GM12878 (cell line): ENCODE measurements at regions not wholly inside any gene's neighbourhood (a gene's known extent, or its start where the extent isn't known, plus 50 kb on each side); places are given as distances from the start of the nearest gene placed in this dataset.

ENCODE experiments used
- ATAC-seq: fragments of 200-7000 bp; cut with Tn5 transposase; 3 replicates; pipeline ENCODE4 v1.9.1; 2020; ENCODE audit warnings: mild to moderate bottlenecking, moderate library complexity
- BruUV-seq: library from RNA; stranded (reverse); fragments of 400-500 nt; replicated peaks from 2 replicates; lab custom pipeline; 2021; lab: Mats Ljungman, UMichigan
- CTCF ChIA-PET: fragments of 300-600 bp; sonication (Branson Sonifier 250); formaldehyde crosslinking; extraction: SDS; loops from one replicate; lab custom pipeline; 2021; ENCODE audit warnings: inconsistent platforms; lab: Yijun Ruan, JAX
- POLR2A ChIA-PET: fragments of 350-600 bp; formaldehyde crosslinking; extraction: SDS; loops from one replicate; lab custom pipeline; 2021; ENCODE audit warnings: inconsistent platforms; lab: Charles Lee
- RAD21 ChIA-PET: fragments of 300-600 bp; sonication (Branson Sonifier 250); formaldehyde crosslinking; loops from one replicate; lab custom pipeline; 2023; ENCODE audit warnings: antibody characterized with exemption; ENCODE audit not compliant: unreplicated experiment; lab: Charles Lee
- SMC1A ChIA-PET: fragments of 300-600 bp; sonication (Branson Sonifier 250); formaldehyde crosslinking; loops from one replicate; lab custom pipeline; 2023; ENCODE audit not compliant: unreplicated experiment, uncharacterized antibody; lab: Charles Lee
- DNase-seq: peaks from one replicate; pipeline ENCODE4 v3.0.0-alpha.2; 2011; ENCODE audit warnings: low read depth, low spot score
- FAIRE-seq: peaks from 3 replicates; lab custom pipeline; 2011; peaks lifted over from hg19 to GRCh38; lab: Jason Lieb, UNC
- H2AFZ ChIP-seq: 2 replicates; pipeline ENCODE4 v1.6.0; 2011; ENCODE audit warnings: low read depth, low read length, control low read depth; ENCODE audit not compliant: control insufficient read depth
- H3K27ac ChIP-seq: 2 replicates; pipeline ENCODE4 v1.5.1; 2011; ENCODE audit warnings: control low read depth; ENCODE audit not compliant: control insufficient read depth, insufficient read depth
- H3K27me3 ChIP-seq, 2 experiments: replicated peaks in 1 of 2; 2 replicates each; pipeline versions ENCODE4 v1.6.0 to v1.6.1; 2011; ENCODE audit warnings: low read length in 1 of 2; ENCODE audit not compliant: control insufficient read depth in 2 of 2, insufficient read depth in 2 of 2
- H3K36me3 ChIP-seq, 2 experiments: 2 replicates each; pipeline ENCODE4 v1.5.1; 2011; ENCODE audit warnings: low read length in 1 of 2; ENCODE audit not compliant: control insufficient read depth in 2 of 2, insufficient read depth in 2 of 2
- H3K4me1 ChIP-seq: 2 replicates; pipeline ENCODE4 v1.6.1; 2011; ENCODE audit warnings: mild to moderate bottlenecking, low read length, moderate library complexity, mixed read lengths; ENCODE audit not compliant: control insufficient read depth, insufficient read depth
- H3K4me2 ChIP-seq: 2 replicates; pipeline ENCODE4 v1.6.0; 2011; ENCODE audit warnings: control low read depth; ENCODE audit not compliant: control insufficient read depth, insufficient read depth
- H3K4me3 ChIP-seq: fragments of 200-600 bp; sonication (generic); 2 replicates; pipeline ENCODE4 v1.5.1; 2016
- H3K79me2 ChIP-seq: 2 replicates; pipeline ENCODE4 v1.6.0; 2011; ENCODE audit warnings: low read length; ENCODE audit not compliant: control insufficient read depth, insufficient read depth
- H3K9ac ChIP-seq: 2 replicates; pipeline ENCODE4 v1.8.0; 2011; ENCODE audit warnings: low read length, control low read depth, mixed read lengths; ENCODE audit not compliant: control insufficient read depth, insufficient read depth
- H3K9me3 ChIP-seq: replicated peaks from 3 replicates; pipeline ENCODE4 v1.5.1; 2011; ENCODE audit warnings: mild to moderate bottlenecking, low read length; ENCODE audit not compliant: control insufficient read depth, insufficient read depth
- H4K20me1 ChIP-seq: 2 replicates; pipeline ENCODE4 v1.6.0; 2011; ENCODE audit not compliant: control insufficient read depth, insufficient read depth
- ATF2 ChIP-seq: IDR thresholded peaks from 2 replicates; pipeline ENCODE4 v1.6.1; 2012; ENCODE audit warnings: low read length, inconsistent platforms
- BCLAF1 ChIP-seq: fragments of 450-650 bp; IDR thresholded peaks from 2 replicates; pipeline ENCODE4 v1.6.1; 2017; ENCODE audit warnings: antibody characterized with exemption, mild to moderate bottlenecking, moderate library complexity
- BMI1 ChIP-seq: fragments of 450-650 bp; IDR thresholded peaks from 2 replicates; pipeline ENCODE4 v1.6.1; 2016; ENCODE audit warnings: mild to moderate bottlenecking, moderate library complexity, borderline replicate concordance
- DPF2 ChIP-seq: fragments of 450-650 bp; IDR thresholded peaks from 2 replicates; pipeline ENCODE4 v1.6.1; 2017; ENCODE audit warnings: mild to moderate bottlenecking
- HDGF ChIP-seq: fragments of 450-650 bp; IDR thresholded peaks from 2 replicates; pipeline ENCODE4 v1.6.1; 2016; ENCODE audit warnings: antibody characterized with exemption
- IKZF2 ChIP-seq, 2 experiments: fragments of 450-650 bp; IDR thresholded peaks; 2 replicates each; pipeline ENCODE4 v1.6.1; 2017; ENCODE audit warnings: mild to moderate bottlenecking in 2 of 2, moderate library complexity in 2 of 2
- MXI1 ChIP-seq: fragments of 150-350 bp; IDR thresholded peaks from 2 replicates; pipeline ENCODE4 v1.6.1; 2011; ENCODE audit warnings: low read depth, mild to moderate bottlenecking, inconsistent platforms, low read length, improper control_type of control experiment
- PAX8 ChIP-seq: fragments of 450-650 bp; IDR thresholded peaks from 2 replicates; pipeline ENCODE4 v1.6.1; 2017; ENCODE audit warnings: mild to moderate bottlenecking, moderate library complexity
- POLR2A ChIP-seq: IDR thresholded peaks from 2 replicates; pipeline ENCODE4 v1.6.1; 2011; ENCODE audit warnings: low read depth, mild to moderate bottlenecking, low read length
- POU2F2 ChIP-seq: IDR thresholded peaks from 3 replicates; pipeline ENCODE4 v1.6.1; 2011; ENCODE audit warnings: low read depth, mild to moderate bottlenecking, low read length, borderline replicate concordance
- RCOR1 ChIP-seq: conservative IDR thresholded peaks from 2 replicates; pipeline ENCODE4 v1.6.1; 2012; ENCODE audit warnings: low read depth, low read length, improper control_type of control experiment
- SUZ12 ChIP-seq: fragments of 200-600 bp; sonication (generic); IDR thresholded peaks from one replicate; pipeline ENCODE4 v1.6.1; 2018; ENCODE audit warnings: antibody characterized with exemption, mild to moderate bottlenecking; ENCODE audit not compliant: unreplicated experiment
- WRNIP1 ChIP-seq: IDR thresholded peaks from 2 replicates; pipeline ENCODE4 v1.6.1; 2011; ENCODE audit warnings: low read depth, low read length, improper control_type of control experiment, borderline replicate concordance
- ZBTB40 ChIP-seq: fragments of 450-650 bp; IDR thresholded peaks from 2 replicates; pipeline ENCODE4 v1.6.1; 2016; ENCODE audit warnings: mild to moderate bottlenecking, moderate library complexity, borderline replicate concordance
- WGBS: methylation state at CpG from one replicate; pipeline ENCODE4 v1.1.6; 2016; ENCODE audit warnings: low lambda C conversion rate; ENCODE audit not compliant: insufficient replicate concordance, insufficient coverage; ENCODE audit errors: missing lambda C conversion rate; 5-methylcytosine and 5-hydroxymethylcytosine counted together
- in situ Hi-C: fragments of 300-500 bp; cut with MboI; formaldehyde crosslinking; loops from 9 replicates; pipeline ENCODE4 v1.14.3; 2018; ENCODE audit warnings: mixed read lengths
- intact Hi-C: fragments of 100-400 bp; cut with micrococcal nuclease; formaldehyde crosslinking; loops from one replicate; pipeline ENCODE4 v1.14.2; 2022; ENCODE audit not compliant: unreplicated experiment

- TF ChIP-seq POLR2A, result no peak
- TF ChIP-seq ZBTB40, result no peak
Observed at GRCh38 chr14:97948841-97949240, 1151.7 kb downstream of the VRK1 start (continued).

- no TSS peak for BruUV-seq
- Histone ChIP-seq H3K4me2 (no peak overlapping the region), H3K4me3 (no peak overlapping the region), H3K9ac (no peak overlapping the region), H2AFZ (no peak overlapping the region), H4K20me1 (no peaks in the 10 kb centered on the region), H3K27ac (no peak overlapping the region), H3K9me3 (no peaks in the 10 kb centered on the region; the same call in 2 of the 3 replicates), H3K79me2 (no peaks in the 10 kb centered on the region), H3K36me3 (no peaks in the 10 kb centered on the region), H3K4me1 (no peaks in the 10 kb centered on the region), H3K27me3 (no peaks in the 10 kb centered on the region)
- FAIRE-seq (no peak), DNase-seq (no peak), ATAC-seq (no peak)
- RAD21 ChIA-PET, result no interaction called here
- CTCF ChIA-PET, result interaction anchor here (0.5 kb wide), 1 partner anchor 1311 kb away, joined by 3 read pairs; no protein-coding TSS in a partner anchor
- POLR2A ChIA-PET, result interaction anchor here (0.6 to 0.7 kb wide), 2 partner anchors 24 to 1434 kb away, joined by 4 to 6 read pairs; no protein-coding TSS in a partner anchor
- SMC1A ChIA-PET, result no interaction called here
- intact Hi-C loops, result no loop called here
- in situ Hi-C loops, result no loop called here
- 29% methylated on average over 13 of the region's 13 CpGs for WGBS
- TF ChIP-seq HDGF, result no peak
- no peak for TF ChIP-seq PAX8
- no peak for TF ChIP-seq DPF2
- TF ChIP-seq RCOR1, result no peak
- no peak for TF ChIP-seq ATF2
- TF ChIP-seq BCLAF1, result no peak
- no peak for TF ChIP-seq MXI1
- TF ChIP-seq WRNIP1, result no peak
- no peak for TF ChIP-seq IKZF2 (IDR thresholded peaks at IDR 0.05)
- no peak for TF ChIP-seq SUZ12
- no peak for TF ChIP-seq POU2F2
- no peak for TF ChIP-seq BMI1
Observed at GRCh38 chr14:97956581-97957340, 1159.6 kb downstream of the VRK1 start.
